H1 (cell line): ENCODE measurements at regions not wholly inside any gene's neighbourhood (a gene's known extent, or its start where the extent isn't known, plus 50 kb on each side); places are given as distances from the start of the nearest gene placed in this dataset.

Experiments used
- FOSL1 ChIP-seq: IDR thresholded peaks from 2 replicates; pipeline ENCODE4 v1.6.1; 2011; ENCODE audit warnings: mild to moderate bottlenecking, low read depth, low read length, moderate library complexity; ENCODE audit not compliant: insufficient read depth
- PHF8 ChIP-seq: fragments of 200-600 bp; sonication (generic); conservative IDR thresholded peaks from 2 replicates; pipeline ENCODE4 v1.7.1; 2012; ENCODE audit warnings: low read depth, mild to moderate bottlenecking, inconsistent platforms, low read length, moderate library complexity
- SUZ12 ChIP-seq: fragments of 200-600 bp; sonication (generic); IDR thresholded peaks from 2 replicates; pipeline ENCODE4 v1.6.1; 2012; ENCODE audit warnings: mild to moderate bottlenecking, inconsistent platforms, low read length, moderate library complexity, mixed read lengths
- ZNF274 ChIP-seq: IDR thresholded peaks from 2 replicates; pipeline ENCODE4 v1.7.0; 2012; ENCODE audit warnings: low read length, borderline replicate concordance; ENCODE audit errors: extremely low read depth

- no peak for TF ChIP-seq SUZ12
- TF ChIP-seq ZNF274 = no peak
- no peak for TF ChIP-seq PHF8
- no peak for TF ChIP-seq FOSL1
These were observed 193.7 kb downstream of the IZUMO3 start (continued) for GRCh38 chr9:24351973-24352372.
